SK-N-MC (cell line): ENCODE measurements at regions not wholly inside any gene's neighbourhood (a gene's known extent, or its start where the extent isn't known, plus 50 kb on each side); places are given as distances from the start of the nearest gene placed in this dataset.

ENCODE experiments used
- EZH2 ChIP-seq: fragments of 200-600 bp; sonication (generic); IDR thresholded peaks from one replicate; pipeline ENCODE4 v1.6.1; 2017; ENCODE audit warnings: antibody characterized with exemption
- FOXP2 ChIP-seq: optimal IDR thresholded peaks from 2 replicates; pipeline ENCODE3; 2011; ENCODE audit warnings: mild to moderate bottlenecking, moderate library complexity; ENCODE audit not compliant: insufficient read depth; ENCODE audit errors: extremely low read length, control extremely low read depth
- POLR2AphosphoS5 ChIP-seq: IDR thresholded peaks from 2 replicates; pipeline ENCODE4 v1.6.1; 2012; ENCODE audit warnings: mild to moderate bottlenecking, low read depth, low read length, borderline replicate concordance

GRCh38 chr6:48814957-48815356 is 648.1 kb downstream of the MMUT start:
- no peak for TF ChIP-seq POLR2AphosphoS5
- TF ChIP-seq EZH2, result no peak
- no peak for TF ChIP-seq FOXP2
